SU-DHL-6 (cell line): ENCODE measurements at regions not wholly inside any gene's neighbourhood (a gene's known extent, or its start where the extent isn't known, plus 50 kb on each side); places are given as distances from the start of the nearest gene placed in this dataset.

Experiments used
- EZH2phosphoT487 ChIP-seq: fragments of 200-600 bp; sonication (generic), shearing (Covaris generic); conservative IDR thresholded peaks from 2 replicates; pipeline ENCODE4 v1.6.1; 2018; ENCODE audit warnings: mild to moderate bottlenecking, antibody characterized with exemption, low read length, moderate library complexity, mixed read lengths
- TF ChIP-seq, protein P1 (sequence below): fragments of 200-600 bp; sonication (generic); IDR thresholded peaks from one replicate; pipeline ENCODE4 v1.5.1; 2017; ENCODE audit warnings: antibody characterized with exemption, mild to moderate bottlenecking, low read length, moderate library complexity; ENCODE audit not compliant: insufficient read depth, poor library complexity, severe bottlenecking

- TF ChIP-seq, protein P1, sequence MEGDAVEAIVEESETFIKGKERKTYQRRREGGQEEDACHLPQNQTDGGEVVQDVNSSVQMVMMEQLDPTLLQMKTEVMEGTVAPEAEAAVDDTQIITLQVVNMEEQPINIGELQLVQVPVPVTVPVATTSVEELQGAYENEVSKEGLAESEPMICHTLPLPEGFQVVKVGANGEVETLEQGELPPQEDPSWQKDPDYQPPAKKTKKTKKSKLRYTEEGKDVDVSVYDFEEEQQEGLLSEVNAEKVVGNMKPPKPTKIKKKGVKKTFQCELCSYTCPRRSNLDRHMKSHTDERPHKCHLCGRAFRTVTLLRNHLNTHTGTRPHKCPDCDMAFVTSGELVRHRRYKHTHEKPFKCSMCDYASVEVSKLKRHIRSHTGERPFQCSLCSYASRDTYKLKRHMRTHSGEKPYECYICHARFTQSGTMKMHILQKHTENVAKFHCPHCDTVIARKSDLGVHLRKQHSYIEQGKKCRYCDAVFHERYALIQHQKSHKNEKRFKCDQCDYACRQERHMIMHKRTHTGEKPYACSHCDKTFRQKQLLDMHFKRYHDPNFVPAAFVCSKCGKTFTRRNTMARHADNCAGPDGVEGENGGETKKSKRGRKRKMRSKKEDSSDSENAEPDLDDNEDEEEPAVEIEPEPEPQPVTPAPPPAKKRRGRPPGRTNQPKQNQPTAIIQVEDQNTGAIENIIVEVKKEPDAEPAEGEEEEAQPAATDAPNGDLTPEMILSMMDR = no peak
- TF ChIP-seq EZH2phosphoT487 = no peak
Measured at GRCh38 chr13:97522243-97522642, 88.3 kb downstream of the RAP2A start.
